HUDEP-2 (cell line): ENCODE measurements at regions not wholly inside any gene's neighbourhood (a gene's known extent, or its start where the extent isn't known, plus 50 kb on each side); places are given as distances from the start of the nearest gene placed in this dataset.

Experiments
- DNase-seq, 76 experiments: peaks; one replicate each; lab custom pipeline; 2025; ENCODE audit not compliant: unreplicated experiment in 76 of 76; lab: John Stamatoyannopoulos, UW

DNA sequence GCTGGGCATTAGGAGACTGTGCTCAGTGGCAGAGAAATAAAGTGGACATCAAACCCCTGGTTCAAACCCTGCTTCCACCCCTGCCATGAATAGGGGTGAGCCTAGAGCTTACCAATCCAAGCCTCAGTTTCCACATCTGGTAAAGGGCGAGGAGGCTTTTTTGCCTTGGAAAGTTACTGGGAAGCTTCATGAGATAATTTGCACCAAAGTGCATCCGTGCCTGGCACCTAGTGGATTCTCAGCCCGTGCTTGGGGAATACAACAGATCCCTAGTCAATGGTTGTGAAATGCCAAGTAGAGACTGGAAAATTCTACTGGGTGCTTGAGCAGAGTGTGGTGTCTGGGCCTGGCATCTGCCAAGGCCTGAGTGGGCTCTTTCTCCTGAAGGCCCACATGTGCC is 158.7 kb upstream of the ZMIZ1 start:
- no peak for DNase-seq

DNA sequence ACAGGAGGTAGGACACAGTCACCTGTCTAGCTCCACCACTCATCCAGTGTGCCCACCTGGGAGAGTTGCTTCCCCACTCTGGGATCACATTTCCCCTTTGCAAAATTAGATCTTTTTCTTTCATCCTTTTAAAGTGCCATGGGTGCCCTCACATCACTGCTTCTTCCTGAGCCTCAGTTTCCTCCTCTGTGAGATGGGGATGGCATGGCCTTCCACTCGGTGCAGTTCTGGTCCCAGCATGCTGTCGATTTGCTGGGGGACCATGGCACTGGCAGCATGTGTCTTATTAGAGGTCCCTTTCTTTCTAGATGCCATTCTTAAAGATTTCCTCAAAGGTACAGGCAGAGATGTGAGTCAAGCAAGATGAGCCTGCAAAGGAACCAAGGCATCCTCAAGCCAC is 158.3 kb upstream of the ZMIZ1 start:
- no peak for DNase-seq

DNA sequence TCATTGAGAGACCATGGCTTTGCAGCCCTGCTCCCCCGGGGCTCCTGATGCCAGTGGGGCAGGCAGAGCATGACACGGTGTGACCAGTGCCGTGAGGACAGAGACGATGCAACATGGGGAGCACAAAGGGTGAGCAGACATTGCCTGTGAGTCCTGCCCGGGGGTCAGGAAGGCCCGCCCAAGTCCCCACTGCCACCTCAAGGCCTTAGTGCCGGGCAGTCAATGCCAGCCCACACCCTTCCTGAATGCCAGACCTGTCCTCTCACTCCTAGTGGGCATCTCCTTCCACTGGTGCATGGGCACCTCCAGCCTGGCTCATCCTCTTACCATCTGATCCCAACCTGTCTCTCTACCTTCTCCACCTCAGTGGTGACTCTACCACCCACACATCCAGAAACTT is 157.9 kb upstream of the ZMIZ1 start:
- no peak for DNase-seq

DNA sequence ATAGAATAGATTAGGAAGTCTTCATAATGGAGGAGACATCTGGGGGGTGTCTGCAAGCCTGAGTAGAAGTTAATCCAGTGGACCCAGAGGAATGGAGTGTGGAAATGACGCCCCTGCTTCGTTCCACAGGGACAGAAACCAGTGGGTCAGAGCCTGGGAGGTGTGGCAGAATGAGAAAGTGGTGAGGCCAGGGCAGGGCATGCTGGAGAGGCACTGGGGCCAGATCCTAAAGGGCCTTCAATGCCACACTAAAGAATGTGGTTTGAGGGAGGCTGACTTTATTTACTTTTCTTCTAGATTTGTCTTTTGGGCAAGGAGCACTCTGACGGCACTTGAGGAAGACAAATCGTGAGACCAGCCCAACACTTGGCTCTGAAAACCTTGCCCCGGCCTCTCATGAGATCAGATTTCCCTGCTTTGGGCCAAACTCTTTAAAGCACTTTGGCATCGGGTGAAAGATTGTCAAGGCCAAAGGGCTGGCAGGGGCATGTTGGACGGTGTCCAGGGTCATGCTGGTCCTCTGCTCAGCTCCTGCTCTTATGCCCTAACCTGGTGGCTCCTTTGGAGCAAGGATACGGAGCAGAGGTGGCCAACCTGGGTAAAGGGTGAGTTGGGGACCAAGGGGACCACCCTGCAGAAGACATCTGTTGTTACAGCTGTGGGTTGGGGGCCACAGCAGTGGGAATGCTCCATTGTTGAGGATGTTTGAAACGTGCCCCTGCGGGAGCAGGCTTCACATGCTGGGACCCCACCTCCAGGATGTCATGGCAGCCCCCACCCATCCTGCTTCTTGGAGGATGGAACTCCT is 157.0 kb upstream of the ZMIZ1 start:
- DNase-seq: no peak

DNA sequence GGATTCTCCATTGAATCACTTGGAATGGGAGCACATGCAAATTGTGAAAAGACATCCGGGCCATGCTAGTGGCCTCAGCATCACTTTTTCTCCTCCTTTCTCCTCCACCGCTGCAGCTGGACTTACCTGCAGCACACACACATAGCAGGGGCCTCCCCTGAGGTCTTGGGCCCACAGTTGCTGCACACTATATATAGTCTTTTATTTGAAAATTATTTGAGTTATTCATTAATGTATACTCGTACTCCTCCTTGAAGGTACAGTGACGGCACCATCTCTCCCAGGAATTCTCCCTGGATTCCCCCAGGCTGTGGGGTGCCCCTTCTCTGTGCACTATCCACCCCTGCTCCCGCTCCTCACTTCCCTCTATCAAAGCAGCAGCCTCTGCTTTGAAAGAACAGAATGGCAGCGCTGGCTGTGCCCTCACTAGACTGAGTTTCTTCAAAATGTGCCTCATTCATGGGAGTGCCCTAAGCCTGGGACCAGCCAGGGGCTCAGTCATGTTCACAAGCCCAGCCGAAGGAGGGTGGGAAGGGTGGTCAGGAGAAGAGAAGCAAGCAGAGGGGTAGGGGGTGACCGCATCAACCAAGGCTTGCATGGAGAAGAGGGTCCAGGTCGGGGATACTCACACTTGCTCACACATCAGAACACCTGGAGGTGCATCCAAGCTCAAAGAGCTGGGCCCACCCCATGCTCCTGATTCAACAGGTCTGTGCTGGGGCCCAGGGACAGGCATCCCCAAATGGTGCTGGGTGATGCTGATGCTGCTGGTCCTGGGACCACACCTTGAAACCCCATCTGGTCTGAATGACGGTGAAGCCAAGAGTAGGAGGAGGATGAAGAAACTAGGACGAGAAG is 156.2 kb upstream of the ZMIZ1 start:
- DNase-seq: no peak

DNA sequence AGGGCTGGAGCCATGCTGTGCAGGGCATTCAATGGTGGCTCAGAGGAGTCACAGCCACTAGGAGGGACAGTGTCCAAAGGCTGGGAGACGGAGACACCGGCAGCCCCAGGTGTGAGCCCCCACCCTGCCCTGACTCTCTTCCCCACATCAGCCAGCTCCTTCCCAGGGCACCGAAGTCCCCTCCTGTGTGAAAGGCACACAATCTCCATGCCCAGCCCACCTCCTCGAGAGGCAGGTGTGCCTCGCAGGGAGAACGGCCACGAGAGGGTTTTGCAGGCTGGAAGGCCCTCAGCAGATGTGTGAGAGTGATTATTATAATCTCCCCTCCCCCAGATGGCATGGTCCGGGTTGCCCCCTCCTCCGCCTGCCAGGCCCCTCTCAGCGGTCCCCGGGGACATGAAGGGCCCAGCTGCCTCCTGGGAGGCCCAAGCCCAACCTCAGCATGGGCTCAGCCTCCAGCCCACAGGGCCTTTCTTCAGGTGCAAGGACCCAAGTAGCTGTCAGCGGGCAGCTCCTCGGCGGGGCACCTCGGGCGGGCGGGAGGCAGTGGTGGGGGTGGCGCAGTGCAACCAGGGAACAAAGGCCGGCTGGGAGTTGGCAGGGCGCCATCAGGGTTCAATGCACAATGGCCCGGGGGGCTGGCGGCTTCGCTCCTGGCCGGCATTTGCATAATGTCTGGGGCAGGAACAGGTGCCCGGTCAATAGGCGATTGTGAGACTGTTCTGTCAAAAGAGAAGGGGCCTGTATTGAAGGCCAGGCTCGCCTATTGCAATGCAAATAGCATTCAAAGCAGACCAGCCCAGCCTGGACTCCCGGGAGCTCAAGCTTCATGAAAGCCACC is 155.3 kb upstream of the ZMIZ1 start:
- DNase-seq: no peak

DNA sequence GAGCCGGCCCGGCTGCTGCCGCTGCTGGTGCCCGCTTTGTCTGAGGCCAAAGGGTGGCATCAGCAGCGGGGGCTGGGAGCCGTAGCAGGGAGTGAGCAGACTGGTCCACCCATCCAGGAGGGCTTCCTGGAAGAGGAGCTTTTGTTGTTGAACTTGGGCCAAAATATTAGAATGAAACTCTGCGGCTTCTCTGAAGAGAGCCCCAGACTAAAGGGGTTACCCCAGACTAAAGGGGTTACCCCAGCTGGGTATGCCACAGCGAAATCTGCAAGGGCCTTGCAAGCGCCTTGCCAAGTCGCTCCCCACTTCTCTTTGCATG is 154.7 kb upstream of the ZMIZ1 start:
- DNase-seq: no peak

DNA sequence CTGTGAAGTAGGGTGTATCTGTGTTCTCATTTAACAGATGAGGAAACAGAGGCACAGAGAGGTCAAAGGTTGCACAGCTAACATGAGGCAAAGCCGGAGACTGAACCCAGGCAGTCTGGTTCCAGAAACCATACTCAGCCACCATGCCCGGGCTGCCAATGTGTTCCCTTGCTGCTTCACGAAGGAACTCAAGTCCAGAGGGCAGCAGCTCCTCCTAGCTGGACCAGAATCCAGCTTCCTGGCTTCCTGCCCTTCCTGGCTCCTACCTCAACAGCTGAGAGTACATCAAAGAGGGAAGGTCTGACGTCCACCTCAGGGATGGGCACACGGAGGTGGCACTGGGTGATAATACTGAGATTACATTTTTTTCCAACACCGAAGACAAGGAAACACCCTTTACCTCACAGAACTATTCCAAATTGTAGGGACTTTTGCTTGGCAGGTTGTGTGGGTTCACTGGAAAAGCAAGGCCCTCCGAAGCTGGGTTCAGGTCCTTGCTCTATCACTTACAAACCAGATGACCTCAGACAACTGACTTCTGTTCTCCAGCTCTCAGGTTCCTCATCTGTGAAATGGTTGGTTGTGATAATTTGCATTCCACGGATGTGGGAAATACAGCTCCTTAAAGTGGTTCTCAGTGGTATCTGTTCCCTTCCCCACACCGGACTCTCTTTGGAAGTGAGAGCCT is 154.1 kb upstream of the ZMIZ1 start:
- no peak for DNase-seq

DNA sequence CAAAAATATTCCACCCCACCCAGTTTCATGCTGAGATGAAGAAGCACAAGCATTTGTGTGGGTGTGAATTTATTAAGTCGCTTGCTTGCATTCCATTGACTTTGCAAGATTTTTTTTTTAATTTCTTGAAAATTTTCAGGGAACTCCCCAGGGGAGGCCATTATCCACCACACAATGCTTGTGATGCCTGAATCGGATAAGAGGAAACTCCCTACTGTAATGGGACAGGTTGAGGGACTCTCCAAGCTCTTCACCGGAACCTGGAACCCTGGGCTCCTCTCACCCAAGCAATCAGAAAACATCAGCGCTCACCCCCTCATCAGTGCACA is 153.6 kb upstream of the ZMIZ1 start:
- no peak for DNase-seq

DNA sequence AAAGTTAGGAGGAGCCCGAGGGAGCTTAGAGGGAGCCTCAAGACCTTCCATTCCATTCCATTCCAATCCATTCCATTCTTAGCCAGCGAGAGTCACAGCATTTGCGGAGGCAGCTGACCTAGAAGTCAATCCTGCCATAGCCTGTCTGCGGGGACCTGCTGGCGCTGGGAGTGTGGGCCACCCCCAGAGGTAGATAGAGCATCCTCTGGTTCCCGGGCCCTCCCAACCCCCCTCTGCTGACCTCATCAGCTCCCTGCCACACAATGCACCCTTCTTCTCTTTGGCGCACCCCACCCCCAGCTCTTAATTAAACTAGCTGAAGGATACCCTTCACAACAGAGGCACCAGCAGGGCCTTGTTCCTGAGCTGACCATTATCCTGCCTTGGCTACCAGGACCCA is 152.5 kb upstream of the ZMIZ1 start:
- DNase-seq: no peak

DNA sequence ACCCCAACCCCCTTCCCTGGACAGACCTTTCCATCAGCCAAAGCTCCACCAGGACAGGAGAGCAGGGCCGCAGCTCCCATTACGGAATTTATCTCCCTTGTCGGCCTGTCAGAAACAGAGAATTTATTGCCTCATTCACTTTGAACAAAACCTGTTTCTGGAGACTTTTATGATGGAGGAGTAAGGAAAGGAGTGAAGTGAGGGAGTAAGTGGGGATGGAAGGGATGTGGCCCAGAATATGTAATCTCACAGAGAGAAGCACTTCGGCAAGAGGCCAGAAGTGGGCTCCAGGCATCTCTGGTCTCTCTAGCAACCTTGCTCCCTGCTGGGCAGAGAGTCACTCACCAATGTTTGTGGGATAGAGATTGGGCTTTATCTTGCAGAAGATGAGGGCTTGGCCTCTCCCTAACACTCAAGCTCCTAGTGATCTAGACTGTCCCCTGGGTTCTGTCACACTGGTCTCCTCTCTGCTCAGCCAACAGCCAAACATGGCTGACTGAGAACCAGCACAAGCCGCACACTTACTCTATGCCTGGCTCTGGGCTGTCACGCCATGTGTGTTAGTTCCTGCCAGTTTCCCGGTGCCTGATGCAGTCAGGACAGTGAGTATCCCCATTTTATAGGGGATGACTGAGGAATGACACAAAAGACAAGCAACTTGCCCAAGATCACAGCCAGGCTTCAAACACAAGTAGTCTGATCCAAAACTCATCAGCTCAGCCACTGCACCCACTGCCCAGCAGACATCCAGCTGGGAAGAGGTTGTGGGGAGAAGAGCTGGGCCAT is 149.4 kb upstream of the ZMIZ1 start:
- peak in 12 of 76 experiments; percentile 6 to 82 (median 38) for DNase-seq

DNA sequence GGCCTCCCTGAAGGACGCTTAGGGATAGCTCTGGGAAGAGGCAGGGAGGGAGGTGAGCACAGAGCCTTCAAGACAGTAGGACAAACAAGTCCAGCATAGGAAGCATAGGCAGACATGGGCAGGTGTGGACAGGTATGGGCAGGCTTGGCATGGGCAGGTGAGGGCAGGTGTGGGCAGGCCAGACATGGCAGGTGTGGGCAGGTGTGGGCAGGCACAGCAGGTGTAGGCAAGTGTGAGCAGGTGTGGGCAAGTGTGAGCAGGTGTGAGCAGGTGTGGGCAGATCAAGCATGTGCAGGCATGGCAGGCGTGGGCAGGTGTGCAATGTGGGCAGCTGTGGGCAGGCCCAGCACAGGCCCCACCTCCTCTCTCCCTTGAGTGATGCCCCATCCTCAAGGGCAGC is 148.8 kb upstream of the ZMIZ1 start:
- DNase-seq: no peak

DNA sequence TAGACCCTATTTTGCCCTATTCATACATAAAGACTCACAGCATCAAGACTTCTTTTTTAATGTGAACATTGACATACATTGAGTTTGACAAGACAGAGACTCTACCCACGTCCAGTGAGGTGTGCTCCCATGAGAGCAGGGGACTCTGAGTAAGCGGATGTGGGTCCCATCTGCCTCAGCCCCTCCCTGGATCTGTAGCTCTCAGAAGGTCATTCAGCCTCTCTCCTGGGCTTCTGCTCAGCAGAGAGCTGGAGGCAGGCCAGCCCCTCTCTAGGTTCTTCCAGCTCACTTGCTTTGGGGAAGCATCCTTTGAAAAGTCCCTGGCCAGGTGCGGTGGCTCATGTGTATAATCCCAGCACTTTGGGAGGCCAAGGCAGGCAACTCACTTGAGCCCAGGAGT is 146.9 kb upstream of the ZMIZ1 start:
- DNase-seq: no peak

DNA sequence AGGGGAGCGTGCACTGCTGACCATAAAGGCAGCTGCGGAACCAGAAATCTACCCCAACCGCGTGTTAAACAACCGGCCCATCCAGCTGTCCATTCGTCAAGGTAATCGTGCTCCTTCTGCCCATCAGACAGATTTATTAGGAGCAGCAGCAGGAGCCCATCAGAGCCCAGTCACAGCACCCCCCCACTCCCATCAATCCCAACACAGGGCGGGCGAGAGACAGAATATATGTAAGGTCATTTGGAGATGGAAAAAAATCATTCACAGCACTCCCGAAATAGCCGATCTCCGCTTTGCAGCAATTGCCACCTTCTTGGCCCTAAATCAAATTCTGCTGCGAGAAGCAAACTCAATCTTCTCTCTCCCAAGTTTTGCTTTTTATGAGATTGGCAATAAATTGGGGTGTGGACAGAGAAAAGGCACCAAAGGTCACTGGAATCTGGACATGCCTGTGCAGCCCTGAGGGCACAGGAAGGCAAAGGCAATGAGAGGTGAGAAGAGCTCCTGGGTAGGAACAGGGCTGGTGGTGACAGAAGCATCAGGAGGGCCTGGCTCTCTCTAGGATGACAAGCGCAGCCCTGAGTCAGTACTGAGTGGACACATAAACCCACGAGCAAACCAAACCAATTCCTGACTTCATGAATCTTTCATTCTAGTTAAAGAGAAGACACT is 145.0 kb upstream of the ZMIZ1 start:
- no peak for DNase-seq

DNA sequence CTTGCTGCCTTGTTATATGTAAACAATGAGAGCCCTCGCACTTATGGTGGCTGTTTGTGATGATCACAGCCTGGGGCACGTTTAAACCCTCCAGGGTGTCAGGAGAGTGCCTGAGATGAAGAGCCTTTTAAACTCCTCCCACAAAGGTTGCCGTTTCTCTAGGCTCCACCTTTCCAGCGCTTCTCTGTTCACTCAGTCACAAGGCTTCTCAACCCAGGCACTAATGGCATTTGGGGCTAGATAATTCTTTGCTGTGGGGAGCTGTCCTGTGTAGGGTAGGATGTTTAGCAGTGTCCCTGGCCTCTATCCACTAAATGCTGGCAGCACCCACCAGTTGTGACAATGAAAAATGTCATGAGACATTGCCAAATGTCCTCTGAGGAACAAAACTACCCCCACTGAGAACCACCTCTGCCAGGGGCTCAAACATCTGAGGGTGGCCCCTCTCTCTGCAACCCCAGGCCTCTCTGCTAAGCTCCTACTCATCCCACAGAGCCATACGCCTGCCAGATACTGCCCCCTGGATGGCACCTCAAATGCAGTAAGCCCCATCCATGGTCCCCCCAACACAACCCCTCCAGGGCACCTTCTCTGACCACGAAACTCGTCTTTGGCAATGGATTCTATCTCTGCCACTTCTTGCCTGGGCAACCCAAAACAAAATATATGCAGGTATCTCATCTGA is 144.3 kb upstream of the ZMIZ1 start:
- no peak for DNase-seq

DNA sequence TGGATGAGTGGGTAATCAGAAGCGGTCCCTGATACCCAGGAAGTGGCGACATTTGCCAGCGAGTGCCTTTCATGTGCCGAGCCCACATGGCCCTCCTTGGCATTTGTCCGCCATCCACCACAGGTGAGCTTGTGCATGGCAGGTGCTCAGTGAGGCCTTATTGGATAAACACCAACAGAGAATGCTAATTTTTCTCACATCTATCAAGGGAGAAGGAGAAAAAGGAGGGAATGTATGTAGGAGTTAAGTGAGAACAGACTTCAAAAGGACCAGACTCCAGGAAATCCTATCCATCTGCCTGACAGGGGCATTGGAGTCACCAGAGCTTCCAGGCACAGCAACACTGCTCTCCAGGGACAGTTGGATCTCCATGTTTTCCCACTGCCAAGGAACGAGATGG is 143.5 kb upstream of the ZMIZ1 start:
- DNase-seq: no peak

DNA sequence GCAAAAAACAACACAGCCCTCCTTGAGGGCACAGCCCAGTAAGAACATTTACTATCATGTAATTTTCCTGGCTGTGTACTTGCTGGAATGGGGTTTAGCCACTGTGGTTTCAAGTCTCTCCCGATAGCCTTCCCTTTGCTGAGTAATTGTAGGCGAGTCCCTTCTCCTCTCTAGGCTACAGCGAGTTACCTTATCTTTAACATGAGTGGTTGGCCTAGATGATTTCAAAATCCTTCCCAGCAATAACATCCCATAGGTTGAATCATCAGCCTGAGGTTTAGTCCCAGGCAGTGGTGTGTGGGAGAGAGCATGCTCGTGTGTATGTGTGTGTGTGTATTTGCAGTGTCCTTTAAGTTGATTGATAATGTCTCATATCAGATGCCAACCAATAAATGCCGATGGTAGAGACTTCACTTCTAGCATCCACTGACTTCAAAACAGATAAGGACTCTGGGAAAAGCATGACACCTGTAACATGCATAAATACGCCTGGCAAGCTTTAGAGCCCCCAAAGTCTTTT is 142.9 kb upstream of the ZMIZ1 start:
- DNase-seq: peak in 2 of 76 experiments; percentile 3 to 5

DNA sequence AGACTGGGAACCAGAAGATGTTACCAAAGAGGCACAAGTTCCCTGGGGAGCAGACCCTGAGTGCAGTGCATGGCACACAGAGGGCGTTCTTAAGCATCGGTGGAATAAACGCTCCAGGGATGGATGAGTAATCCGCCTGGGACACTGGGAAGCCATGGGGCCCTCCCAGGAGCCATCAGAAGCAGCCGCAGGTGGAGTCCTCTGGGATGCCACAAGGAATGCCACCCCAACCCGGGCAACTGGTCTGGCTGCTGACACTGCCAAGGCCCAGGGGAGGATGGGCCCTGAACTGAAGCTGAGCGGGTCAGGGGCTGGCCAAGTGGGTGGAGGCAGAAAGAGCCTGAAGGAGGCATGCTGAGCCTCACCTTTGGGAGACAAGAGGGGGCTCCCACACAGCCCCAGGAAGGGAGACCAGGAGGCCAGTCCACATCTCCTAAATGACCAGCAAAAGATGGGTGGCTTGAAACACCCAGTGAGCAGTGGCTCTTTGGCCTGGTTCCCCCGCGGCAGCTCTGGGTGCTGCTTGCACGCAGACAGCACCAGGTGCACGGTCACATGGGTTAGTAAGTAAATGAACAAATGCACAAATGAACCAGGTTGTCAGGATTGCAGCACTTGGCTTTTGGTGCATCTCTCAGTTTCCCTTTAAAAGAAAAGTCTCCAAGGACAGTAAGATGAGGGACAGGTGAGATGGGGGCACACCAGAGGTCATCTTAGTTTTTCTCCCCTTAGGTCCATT is 141.3 kb upstream of the ZMIZ1 start:
- no peak for DNase-seq
